ENCODE measurements at regions not wholly inside any gene's neighbourhood (a gene's known extent, or its start where the extent isn't known, plus 50 kb on each side); places are given as distances from the start of the nearest gene placed in this dataset.

DNA sequence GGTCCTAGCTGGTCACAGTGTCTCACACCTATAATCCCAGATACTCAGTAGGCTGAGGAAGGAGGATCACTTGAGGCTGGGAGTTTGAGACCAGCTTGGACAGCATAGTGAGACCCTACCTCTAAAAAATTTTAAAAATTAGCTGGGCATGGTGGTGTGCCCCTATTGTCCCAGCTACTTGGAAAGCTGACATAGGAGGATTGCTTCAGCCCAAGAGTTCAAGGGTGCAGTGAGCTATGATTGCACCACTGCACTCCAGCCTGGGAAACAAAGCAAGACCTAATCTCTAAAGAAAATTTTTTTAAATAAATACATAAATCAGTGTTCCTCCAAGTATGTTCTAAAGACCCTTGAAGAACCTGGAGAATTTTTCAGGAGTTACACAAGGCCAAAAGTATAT is 50.6 kb upstream of the GNAO1 start:
- H3K4me3 Mint-ChIP-seq = no peak overlapping the region
- no peaks in the 10 kb centered on the region for H3K4me1 Mint-ChIP-seq
- H3K27me3 Mint-ChIP-seq = peaks cover 49% of the 10 kb centered on the region
- no peaks in the 10 kb centered on the region for H3K36me3 Mint-ChIP-seq
- DNase-seq = no peak
- H3K27ac Mint-ChIP-seq = no peak overlapping the region
- no peaks in the 10 kb centered on the region for H3K9me3 Mint-ChIP-seq

DNA sequence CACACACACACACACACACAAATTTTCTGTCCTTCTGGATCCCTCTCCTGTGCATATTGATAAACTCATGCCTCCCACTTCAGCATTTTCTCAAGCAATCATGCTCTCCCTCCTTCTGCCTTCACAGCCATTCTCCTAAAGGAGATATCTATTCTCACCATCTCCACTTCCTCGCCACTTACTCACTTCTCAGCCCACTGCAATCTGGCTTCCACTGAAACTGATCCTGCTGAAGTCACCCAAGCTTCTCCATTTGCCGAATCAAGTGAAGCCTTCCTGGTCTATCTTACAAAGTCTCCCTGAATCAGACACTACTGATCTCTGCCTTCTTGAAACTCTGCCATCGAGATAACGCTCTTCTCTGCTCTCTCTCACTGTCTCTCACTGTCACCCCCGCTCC is 54.0 kb upstream of the GNAO1 start:
- no peak overlapping the region for H3K27ac Mint-ChIP-seq
- no peaks in the 10 kb centered on the region for H3K9me3 Mint-ChIP-seq
- DNase-seq = no peak
- no peaks in the 10 kb centered on the region for H3K4me1 Mint-ChIP-seq
- H3K4me3 Mint-ChIP-seq = no peak overlapping the region
- no peaks in the 10 kb centered on the region for H3K36me3 Mint-ChIP-seq
- peaks cover 38% of the 10 kb centered on the region for H3K27me3 Mint-ChIP-seq

DNA sequence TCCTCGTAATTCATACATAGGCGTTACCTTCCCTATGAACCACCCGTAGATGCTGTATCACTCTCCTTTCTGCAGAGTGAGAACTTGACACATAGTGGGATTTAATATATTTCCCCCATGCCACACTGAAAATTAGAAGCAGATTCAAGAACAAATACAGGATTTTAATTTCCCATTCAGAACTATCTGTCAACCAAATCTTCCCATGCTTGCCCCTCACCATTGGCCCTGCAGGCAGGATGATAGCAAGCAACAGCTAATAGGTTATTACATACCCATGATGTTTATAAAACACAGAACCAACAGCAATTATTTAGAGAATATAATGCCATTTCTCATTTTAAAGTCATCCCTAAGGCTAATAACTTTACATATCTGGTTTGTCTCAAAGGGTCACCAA is 55.0 kb upstream of the GNAO1 start:
- Mint-ChIP-seq H3K27ac (no peak overlapping the region), H3K9me3 (no peaks in the 10 kb centered on the region), H3K4me1 (no peaks in the 10 kb centered on the region), H3K4me3 (no peak overlapping the region), H3K36me3 (no peaks in the 10 kb centered on the region), H3K27me3 (peaks cover 38% of the 10 kb centered on the region)
- no peak for DNase-seq

DNA sequence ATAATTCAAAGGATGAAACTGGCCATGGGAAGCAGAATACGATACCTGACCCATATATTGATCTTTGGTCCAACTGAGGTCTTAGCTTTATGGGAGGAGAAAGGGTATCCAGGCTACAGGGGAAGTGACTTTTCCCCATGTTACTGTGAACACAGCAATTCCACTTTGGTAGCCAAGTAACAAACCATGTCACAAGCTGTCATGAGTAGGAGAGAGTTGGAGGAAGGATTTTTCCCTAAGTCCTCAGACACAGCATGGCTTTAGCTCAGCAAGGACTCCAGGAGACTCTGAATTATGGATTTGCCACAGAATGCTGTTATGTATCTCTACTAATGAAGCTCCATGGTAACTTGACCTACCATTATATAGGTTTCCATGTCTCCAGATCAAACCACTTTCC is 56.5 kb upstream of the GNAO1 start:
- Mint-ChIP-seq H3K27ac (no peak overlapping the region), H3K4me1 (no peaks in the 10 kb centered on the region), H3K9me3 (no peaks in the 10 kb centered on the region), H3K27me3 (peaks cover 43% of the 10 kb centered on the region), H3K36me3 (no peaks in the 10 kb centered on the region), H3K4me3 (no peak overlapping the region)
- no peak for DNase-seq

DNA sequence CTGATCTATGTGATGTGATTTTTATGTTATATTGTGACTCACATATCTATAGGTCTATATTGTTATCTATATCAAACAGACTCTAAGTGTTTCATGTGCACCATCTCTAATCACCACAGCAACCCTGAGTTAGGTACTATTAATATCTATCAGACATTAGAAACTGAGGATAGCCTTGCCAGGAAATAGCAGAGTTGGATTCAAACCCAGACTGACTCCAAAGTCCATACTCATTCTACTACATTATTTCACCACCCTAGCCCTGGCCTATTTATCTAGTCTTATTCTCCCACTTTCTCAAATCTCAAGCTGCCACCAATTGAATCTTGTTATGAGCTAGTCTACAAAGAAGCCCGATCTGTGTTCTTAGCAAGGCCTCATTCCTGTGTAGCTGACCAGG is 65.4 kb upstream of the GNAO1 start:
- Mint-ChIP-seq H3K27ac (no peak overlapping the region), H3K4me3 (no peak overlapping the region), H3K27me3 (peaks cover 74% of the 10 kb centered on the region), H3K9me3 (no peaks in the 10 kb centered on the region), H3K4me1 (no peaks in the 10 kb centered on the region), H3K36me3 (no peaks in the 10 kb centered on the region)
- DNase-seq = no peak

DNA sequence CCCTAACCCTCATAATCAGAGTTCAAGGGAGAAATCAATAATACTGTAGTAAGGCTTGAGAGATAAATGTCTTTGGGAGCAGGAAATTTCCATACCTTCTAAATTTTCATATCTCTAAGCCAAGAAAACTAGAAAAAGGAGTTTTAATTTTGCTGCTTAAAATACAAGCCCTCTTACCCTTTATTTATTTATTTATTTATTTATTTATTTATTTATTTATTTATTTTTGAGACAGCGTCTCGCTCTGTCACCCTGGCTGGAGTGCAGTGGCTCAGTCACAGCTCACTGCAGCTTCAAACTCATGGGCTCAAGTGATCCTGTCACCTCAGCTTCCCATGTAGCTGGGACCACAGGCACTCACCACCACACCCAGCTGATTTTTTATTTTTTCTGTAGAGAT is 69.0 kb upstream of the GNAO1 start:
- DNase-seq = no peak
- peaks cover 3% of the 10 kb centered on the region for H3K4me1 Mint-ChIP-seq
- H3K9me3 Mint-ChIP-seq = no peaks in the 10 kb centered on the region
- no peak overlapping the region for H3K27ac Mint-ChIP-seq
- peaks cover 52% of the 10 kb centered on the region for H3K27me3 Mint-ChIP-seq
- no peak overlapping the region for H3K4me3 Mint-ChIP-seq
- H3K36me3 Mint-ChIP-seq = no peaks in the 10 kb centered on the region

DNA sequence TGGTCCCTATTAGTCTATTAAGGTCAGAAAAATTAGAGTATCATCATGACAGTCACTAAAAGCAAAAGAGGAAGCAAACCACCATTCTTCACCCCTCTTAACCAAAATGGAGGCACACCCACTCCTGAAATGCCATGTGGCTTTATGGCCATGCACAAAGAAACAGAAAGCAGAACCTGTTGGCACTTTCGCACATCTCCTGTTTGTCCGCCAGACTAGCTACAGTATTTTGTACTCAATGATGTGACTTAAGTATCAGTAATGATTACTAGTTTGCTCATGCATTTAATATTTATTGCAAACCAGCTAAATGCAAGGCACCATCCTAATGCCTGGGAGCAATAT is 70.2 kb upstream of the GNAO1 start:
- no peak overlapping the region for H3K27ac Mint-ChIP-seq
- no peak overlapping the region for H3K4me3 Mint-ChIP-seq
- no peaks in the 10 kb centered on the region for H3K9me3 Mint-ChIP-seq
- no peak for DNase-seq
- peaks cover 3% of the 10 kb centered on the region for H3K4me1 Mint-ChIP-seq
- peaks cover 44% of the 10 kb centered on the region for H3K27me3 Mint-ChIP-seq
- H3K36me3 Mint-ChIP-seq = no peaks in the 10 kb centered on the region

DNA sequence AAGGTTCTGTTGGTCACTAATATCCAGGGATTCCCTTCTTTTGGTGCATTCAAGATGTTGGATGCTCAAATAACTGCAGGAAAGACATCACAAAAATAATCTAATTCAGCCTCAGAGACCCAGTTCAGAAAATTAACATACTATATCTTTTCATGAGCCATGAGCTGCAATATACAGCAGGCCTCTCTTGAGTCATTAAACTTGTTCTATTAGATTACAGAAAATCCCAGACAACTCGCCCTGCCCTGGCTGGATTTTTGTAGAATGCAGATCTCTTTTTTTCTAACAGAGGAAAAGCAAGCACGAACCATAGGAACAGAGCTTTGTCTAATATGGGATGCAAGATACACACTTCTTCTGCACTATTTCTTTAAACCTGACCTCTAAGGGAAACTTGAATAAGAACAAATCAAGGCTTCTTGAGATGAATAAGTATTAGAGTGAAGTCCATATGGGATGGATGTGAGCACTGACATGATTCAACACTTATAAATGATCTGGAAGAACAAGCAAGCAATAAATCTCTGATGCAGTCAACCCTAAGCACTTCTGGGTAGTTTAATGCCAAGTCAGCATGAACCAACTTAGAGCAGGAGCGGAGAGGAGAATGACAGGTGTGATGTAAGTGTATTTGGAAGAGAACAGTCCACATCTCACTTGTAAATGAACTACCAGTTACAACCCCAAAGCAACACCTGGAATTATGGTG is 70.7 kb upstream of the GNAO1 start:
- H3K9me3 Mint-ChIP-seq = no peaks in the 10 kb centered on the region
- H3K4me1 Mint-ChIP-seq = peaks cover 3% of the 10 kb centered on the region
- H3K36me3 Mint-ChIP-seq = no peaks in the 10 kb centered on the region
- H3K4me3 Mint-ChIP-seq = no peak overlapping the region
- no peak overlapping the region for H3K27ac Mint-ChIP-seq
- H3K27me3 Mint-ChIP-seq = peaks cover 42% of the 10 kb centered on the region
- no peak for DNase-seq

DNA sequence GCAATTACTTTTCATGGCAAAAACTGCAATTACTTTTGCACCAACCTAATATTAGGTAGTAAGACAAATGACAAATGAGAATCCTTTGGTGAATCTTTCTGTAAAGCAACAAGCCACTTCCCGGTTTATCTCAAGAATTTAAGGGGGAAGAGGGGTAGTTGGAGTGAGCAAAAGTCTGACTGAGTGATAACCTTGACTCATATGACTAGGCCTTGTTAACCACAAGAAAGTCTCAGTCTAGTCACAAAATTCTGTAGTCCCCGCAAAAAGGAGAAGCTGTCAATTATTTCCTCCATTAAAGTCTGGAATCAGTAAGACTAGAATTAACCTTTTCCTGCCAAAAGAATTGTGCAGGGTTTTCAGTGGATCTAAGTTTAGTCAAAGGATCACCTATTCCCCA is 72.2 kb upstream of the GNAO1 start:
- no peaks in the 10 kb centered on the region for H3K9me3 Mint-ChIP-seq
- no peak for DNase-seq
- no peak overlapping the region for H3K4me3 Mint-ChIP-seq
- peaks cover 30% of the 10 kb centered on the region for H3K27me3 Mint-ChIP-seq
- H3K36me3 Mint-ChIP-seq = no peaks in the 10 kb centered on the region
- peaks cover 3% of the 10 kb centered on the region for H3K4me1 Mint-ChIP-seq
- H3K27ac Mint-ChIP-seq = no peak overlapping the region

DNA sequence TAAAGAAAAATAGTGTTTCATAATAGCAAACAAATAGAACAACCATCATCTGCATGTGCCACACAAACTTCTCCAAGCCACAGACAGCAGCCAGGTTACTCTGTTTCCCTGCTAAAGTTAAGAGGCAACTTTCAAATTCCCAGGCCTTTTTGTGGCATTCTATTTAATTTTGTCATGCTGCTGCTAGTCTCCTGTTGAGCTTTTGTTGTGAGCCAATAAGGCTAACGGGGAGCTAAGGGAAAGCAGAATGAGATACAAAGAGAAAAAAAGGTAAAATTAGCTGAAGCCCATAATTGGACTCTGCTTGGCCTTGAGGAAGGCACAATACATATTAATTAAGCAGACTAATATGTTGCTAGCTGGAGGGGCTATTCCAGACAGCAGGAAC is 74.7 kb upstream of the GNAO1 start:
- Mint-ChIP-seq H3K4me1 (peaks cover 3% of the 10 kb centered on the region), H3K27ac (no peak overlapping the region), H3K36me3 (no peaks in the 10 kb centered on the region), H3K27me3 (peaks cover 31% of the 10 kb centered on the region), H3K4me3 (no peak overlapping the region), H3K9me3 (no peaks in the 10 kb centered on the region)
- no peak for DNase-seq

DNA sequence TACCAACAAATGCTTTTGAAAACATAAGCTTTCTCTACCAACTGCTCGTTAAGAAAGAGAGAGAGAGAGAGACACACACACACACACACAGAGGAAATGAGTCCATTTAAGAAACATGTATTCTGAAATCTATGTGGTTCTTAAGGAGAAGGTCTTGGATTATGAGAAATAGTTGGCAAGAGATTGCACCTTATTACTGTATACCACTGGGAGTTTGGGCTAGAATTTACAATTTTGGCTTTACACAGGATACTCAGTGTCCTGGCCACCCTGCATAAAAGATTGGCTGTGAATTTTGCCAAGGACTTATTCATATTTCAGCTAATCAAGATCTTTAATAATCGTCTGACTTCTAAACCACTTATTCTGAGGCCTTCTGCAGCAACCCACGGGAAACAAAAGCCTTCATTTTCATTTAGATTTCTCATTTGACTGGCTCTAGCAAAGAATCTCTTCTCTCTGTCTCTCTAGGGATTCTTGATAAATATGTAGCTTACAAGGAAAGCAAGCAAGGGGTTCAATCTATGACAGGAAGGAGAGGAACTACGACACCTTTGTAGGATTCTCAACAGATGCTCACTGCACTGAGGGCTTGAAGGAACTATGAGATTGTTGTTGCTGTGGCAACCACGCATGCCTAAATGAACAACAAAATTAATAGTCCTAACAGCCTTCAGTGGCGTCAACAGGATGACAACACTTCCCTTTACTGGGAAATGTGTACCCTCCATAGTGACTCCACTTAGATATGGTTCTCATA is 75.3 kb upstream of the GNAO1 start:
- Mint-ChIP-seq H3K4me3 (no peak overlapping the region), H3K4me1 (peaks cover 3% of the 10 kb centered on the region), H3K9me3 (no peaks in the 10 kb centered on the region), H3K36me3 (no peaks in the 10 kb centered on the region), H3K27me3 (peaks cover 30% of the 10 kb centered on the region), H3K27ac (no peak overlapping the region)
- no peak for DNase-seq

DNA sequence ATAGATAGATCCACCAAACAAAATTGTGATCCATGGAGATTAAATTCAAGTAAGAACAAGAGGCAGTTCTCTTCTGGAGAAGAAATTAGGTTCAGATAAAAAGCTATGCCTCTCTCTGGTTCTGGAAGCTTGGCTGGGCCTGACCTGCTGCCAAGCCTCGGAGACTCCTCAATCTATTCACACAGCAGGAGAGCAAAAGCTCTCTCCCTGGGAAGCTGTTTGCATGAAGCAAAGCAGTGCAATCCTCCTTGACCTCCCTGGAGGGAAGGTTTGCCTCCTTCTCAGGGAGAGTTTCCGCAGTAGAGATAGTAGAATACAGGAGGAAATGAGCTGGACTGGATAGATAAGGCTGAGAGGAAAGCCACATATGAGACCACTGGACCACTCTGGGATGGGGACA is 78.1 kb upstream of the GNAO1 start:
- Mint-ChIP-seq H3K9me3 (no peaks in the 10 kb centered on the region), H3K27ac (no peak overlapping the region), H3K4me1 (no peaks in the 10 kb centered on the region), H3K4me3 (no peak overlapping the region), H3K27me3 (peaks cover 23% of the 10 kb centered on the region), H3K36me3 (no peaks in the 10 kb centered on the region)
- DNase-seq = no peak

DNA sequence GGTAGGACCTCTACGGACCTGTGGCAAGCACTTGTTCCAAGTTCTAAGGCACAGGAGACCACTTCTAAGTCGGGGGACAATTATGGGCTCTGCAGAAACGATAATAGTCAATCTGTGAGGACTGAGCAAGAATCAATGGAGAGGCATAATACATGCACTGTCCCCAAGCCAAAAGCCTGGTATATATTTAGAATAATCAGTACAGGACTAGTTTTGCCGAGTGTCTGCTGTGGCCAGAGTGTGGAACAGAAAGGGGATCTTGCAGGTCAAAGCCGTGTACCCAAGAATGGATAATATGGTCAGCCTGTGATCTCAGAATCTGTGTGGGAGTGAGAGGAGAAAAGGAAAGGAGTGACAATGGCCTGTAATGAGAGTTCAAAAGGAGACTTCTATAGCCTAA is 80.2 kb upstream of the GNAO1 start:
- H3K4me3 Mint-ChIP-seq = no peak overlapping the region
- H3K9me3 Mint-ChIP-seq = no peaks in the 10 kb centered on the region
- DNase-seq = no peak
- H3K27me3 Mint-ChIP-seq = peaks cover 20% of the 10 kb centered on the region
- no peaks in the 10 kb centered on the region for H3K36me3 Mint-ChIP-seq
- no peaks in the 10 kb centered on the region for H3K4me1 Mint-ChIP-seq
- H3K27ac Mint-ChIP-seq = no peak overlapping the region

DNA sequence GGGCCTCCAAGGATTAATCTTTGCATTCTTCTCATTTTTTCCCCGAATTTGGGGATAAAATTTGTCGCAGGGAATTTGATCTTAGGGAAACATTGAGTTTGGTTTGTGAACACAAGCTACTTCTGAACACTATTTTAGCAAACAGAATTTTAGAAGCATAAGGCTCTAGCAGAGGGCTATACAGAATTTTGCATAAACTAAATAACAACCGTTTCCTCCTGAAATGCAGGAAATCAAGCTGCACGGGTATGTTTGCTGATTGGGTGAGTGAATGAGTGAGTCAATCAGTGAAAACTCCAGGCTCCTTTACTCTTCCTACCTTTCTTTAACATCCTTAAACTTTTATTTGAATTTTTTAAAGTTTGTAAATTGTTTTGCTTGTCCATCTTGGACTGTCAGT is 81.3 kb upstream of the GNAO1 start:
- Mint-ChIP-seq H3K9me3 (no peaks in the 10 kb centered on the region), H3K4me1 (no peaks in the 10 kb centered on the region), H3K27me3 (peaks cover 23% of the 10 kb centered on the region), H3K27ac (no peak overlapping the region), H3K36me3 (no peaks in the 10 kb centered on the region), H3K4me3 (no peak overlapping the region)
- no peak for DNase-seq

DNA sequence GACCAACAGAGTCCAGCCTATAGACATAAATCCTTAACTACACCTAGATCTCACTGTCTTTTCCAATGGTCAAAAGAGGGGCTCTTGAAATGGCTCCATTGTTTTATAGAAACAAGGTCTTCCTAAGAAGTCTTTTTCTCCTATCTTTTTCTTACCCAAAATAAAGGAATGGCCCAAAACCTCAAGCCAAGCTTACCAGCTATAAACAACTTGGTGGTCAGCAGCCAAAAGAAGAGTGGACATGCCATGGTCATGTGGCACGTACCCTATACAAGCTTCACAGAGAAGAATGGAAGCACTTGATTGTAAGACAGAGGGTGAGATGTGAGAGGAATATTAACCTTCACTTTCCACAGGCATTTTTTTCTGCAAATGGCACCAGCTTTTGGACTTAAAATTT is 82.1 kb upstream of the GNAO1 start:
- no peak overlapping the region for H3K4me3 Mint-ChIP-seq
- H3K4me1 Mint-ChIP-seq = no peaks in the 10 kb centered on the region
- H3K9me3 Mint-ChIP-seq = no peaks in the 10 kb centered on the region
- H3K36me3 Mint-ChIP-seq = no peaks in the 10 kb centered on the region
- DNase-seq = no peak
- H3K27me3 Mint-ChIP-seq = peaks cover 26% of the 10 kb centered on the region
- H3K27ac Mint-ChIP-seq = no peak overlapping the region

DNA sequence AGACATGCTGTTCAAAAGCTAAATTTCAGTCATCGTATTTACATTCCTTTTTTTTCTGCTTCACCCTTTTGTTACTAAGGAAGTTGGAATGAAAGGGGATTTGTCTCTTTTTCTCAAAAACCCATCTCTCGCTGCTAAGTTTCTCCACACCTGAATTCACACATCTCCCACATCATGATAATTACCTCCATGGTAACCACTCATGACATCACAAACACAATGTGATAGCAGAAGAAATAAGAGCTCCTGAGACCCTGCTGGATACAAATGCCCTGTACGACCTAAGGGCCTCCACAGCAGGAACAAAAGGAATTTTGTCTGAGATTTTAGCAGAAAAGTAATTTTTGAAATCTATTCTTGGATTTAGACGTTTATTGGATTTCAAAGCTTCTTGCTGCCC is 82.6 kb upstream of the GNAO1 start:
- Mint-ChIP-seq H3K36me3 (no peaks in the 10 kb centered on the region), H3K27ac (no peak overlapping the region), H3K27me3 (peaks cover 25% of the 10 kb centered on the region), H3K4me3 (no peak overlapping the region), H3K9me3 (no peaks in the 10 kb centered on the region), H3K4me1 (no peaks in the 10 kb centered on the region)
- DNase-seq = no peak

All from activated naive CD8-positive, alpha-beta T cell treated with anti-CD3 and anti-CD28 coated beads for 36 hours (primary cell).